Endodermal cell (in vitro differentiated cells): ENCODE measurements at regions not wholly inside any gene's neighbourhood (a gene's known extent, or its start where the extent isn't known, plus 50 kb on each side); places are given as distances from the start of the nearest gene placed in this dataset.

ENCODE experiments used
- DNase-seq: peaks from one replicate; pipeline ENCODE4 v3.0.0-alpha.2; 2017
- H3K27ac ChIP-seq: 2 replicates; pipeline ENCODE4 v1.5.1; 2013; ENCODE audit warnings: mild to moderate bottlenecking, low read depth, low read length, moderate library complexity
- H3K27me3 ChIP-seq: 2 replicates; pipeline ENCODE4 v1.6.1; 2013; ENCODE audit warnings: mild to moderate bottlenecking, low read length, moderate library complexity; ENCODE audit not compliant: insufficient read depth, control insufficient read depth, poor library complexity, severe bottlenecking
- H3K36me3 ChIP-seq: 2 replicates; pipeline ENCODE4 v1.7.0; 2013; ENCODE audit warnings: mild to moderate bottlenecking, low read length, moderate library complexity; ENCODE audit not compliant: control insufficient read depth, insufficient read depth
- H3K4me1 ChIP-seq: one replicate; pipeline ENCODE4 v1.7.0; 2013; ENCODE audit warnings: low read length; ENCODE audit not compliant: control insufficient read depth, insufficient read depth
- H3K4me3 ChIP-seq: 2 replicates; pipeline ENCODE4 v1.5.1; 2013; ENCODE audit warnings: mild to moderate bottlenecking, low read length, moderate library complexity
- H3K9ac ChIP-seq: 2 replicates; pipeline ENCODE4 v1.6.1; 2013; ENCODE audit warnings: mild to moderate bottlenecking, low read length, moderate library complexity; ENCODE audit not compliant: poor library complexity, severe bottlenecking; ENCODE audit errors: extremely low read depth
- H3K9me3 ChIP-seq: 2 replicates; pipeline ENCODE4 v1.6.1; 2013; ENCODE audit warnings: mild to moderate bottlenecking, low read length, moderate library complexity; ENCODE audit not compliant: control insufficient read depth
- H3K27ac Mint-ChIP-seq: 2 replicates; pipeline ENCODE4 v1.8.0; 2020; ENCODE audit warnings: mixed read lengths
- H3K27me3 Mint-ChIP-seq: 2 replicates; pipeline ENCODE4 v1.8.0; 2021; ENCODE audit warnings: mild to moderate bottlenecking, mixed read lengths; ENCODE audit not compliant: insufficient read depth
- H3K36me3 Mint-ChIP-seq: 2 replicates; pipeline ENCODE4 v1.8.0; 2020; ENCODE audit warnings: low read depth, mixed read lengths
- H3K4me1 Mint-ChIP-seq: 2 replicates; pipeline ENCODE4 v1.8.0; 2020; ENCODE audit warnings: mixed read lengths
- H3K4me3 Mint-ChIP-seq: 2 replicates; pipeline ENCODE4 v1.8.0; 2020; ENCODE audit warnings: mild to moderate bottlenecking, moderate library complexity, mixed read lengths
- H3K9me3 Mint-ChIP-seq: 2 replicates; pipeline ENCODE4 v1.8.0; 2020; ENCODE audit warnings: mild to moderate bottlenecking, mixed read lengths
- CTCF ChIP-seq: fragments of 200-600 bp; sonication (generic); conservative IDR thresholded peaks from 2 replicates; pipeline ENCODE4 v1.5.0; 2021; ENCODE audit warnings: antibody characterized with exemption, mild to moderate bottlenecking
- WGBS, 2 experiments: methylation state at CpG; one replicate each; pipeline versions ENCODE4 v1.1.5 to v1.1.7; 2013; ENCODE audit warnings: missing lambda C conversion rate in 2 of 2, mixed read lengths in 1 of 2; ENCODE audit not compliant: insufficient coverage in 1 of 2, insufficient read length in 1 of 2; 5-methylcytosine and 5-hydroxymethylcytosine counted together

GRCh38 chr13:85725433-85725832, 73.8 kb downstream of the SLITRK6 start:
- H3K4me3 Mint-ChIP-seq = no peak overlapping the region
- no peak for TF ChIP-seq CTCF
- Histone ChIP-seq H3K4me1 (no peaks in the 10 kb centered on the region), H3K27ac (no peak overlapping the region), H3K27me3 (no peaks in the 10 kb centered on the region), H3K4me3 (no peak overlapping the region), H3K9ac (no peak overlapping the region), H3K36me3 (no peaks in the 10 kb centered on the region), H3K9me3 (no peaks in the 10 kb centered on the region)
- H3K36me3 Mint-ChIP-seq = no peaks in the 10 kb centered on the region
- no peaks in the 10 kb centered on the region for H3K4me1 Mint-ChIP-seq
- 97 to 100% methylated on average over 1 to 2 of the region's 2 CpGs for WGBS, 2 experiments
- no peaks in the 10 kb centered on the region for H3K9me3 Mint-ChIP-seq
- no peaks in the 10 kb centered on the region for H3K27me3 Mint-ChIP-seq
- no peak for DNase-seq
- H3K27ac Mint-ChIP-seq = no peak overlapping the region

GRCh38 chr13:85724546-85725432, 74.4 kb downstream of the SLITRK6 start:
- DNase-seq = no peak
- no peaks in the 10 kb centered on the region for H3K27me3 Mint-ChIP-seq
- Histone ChIP-seq H3K36me3 (no peaks in the 10 kb centered on the region), H3K9ac (no peak overlapping the region), H3K27me3 (no peaks in the 10 kb centered on the region), H3K27ac (no peak overlapping the region), H3K4me1 (no peaks in the 10 kb centered on the region), H3K9me3 (no peaks in the 10 kb centered on the region), H3K4me3 (no peak overlapping the region)
- H3K4me3 Mint-ChIP-seq = no peak overlapping the region
- H3K36me3 Mint-ChIP-seq = no peaks in the 10 kb centered on the region
- no peaks in the 10 kb centered on the region for H3K9me3 Mint-ChIP-seq
- no peaks in the 10 kb centered on the region for H3K4me1 Mint-ChIP-seq
- H3K27ac Mint-ChIP-seq = peak overlapping the region; percentile 64
- TF ChIP-seq CTCF = no peak
- WGBS, 2 experiments = 90 to 97% methylated on average over 3 to 10 of the region's 12 CpGs

GRCh38 chr13:85719749-85720148, 79.5 kb downstream of the SLITRK6 start:
- 83 to 100% methylated on average over 1 of the region's 1 CpG for WGBS, 2 experiments
- Mint-ChIP-seq H3K27me3 (no peaks in the 10 kb centered on the region), H3K27ac (no peak overlapping the region), H3K36me3 (no peaks in the 10 kb centered on the region), H3K9me3 (no peaks in the 10 kb centered on the region), H3K4me3 (no peak overlapping the region), H3K4me1 (no peaks in the 10 kb centered on the region)
- no peaks in the 10 kb centered on the region for H3K4me1 ChIP-seq
- no peak for TF ChIP-seq CTCF
- H3K27ac ChIP-seq = no peak overlapping the region
- H3K27me3 ChIP-seq = no peaks in the 10 kb centered on the region
- H3K9ac ChIP-seq = no peak overlapping the region
- DNase-seq = no peak
- H3K4me3 ChIP-seq = no peak overlapping the region
- no peaks in the 10 kb centered on the region for H3K36me3 ChIP-seq
- H3K9me3 ChIP-seq = no peaks in the 10 kb centered on the region
